Thyroid gland (tissue), 4 donors: ENCODE measurements at regions not wholly inside any gene's neighbourhood (a gene's known extent, or its start where the extent isn't known, plus 50 kb on each side); places are given as distances from the start of the nearest gene placed in this dataset.

ENCODE experiments used
- CTCF ChIP-seq, 6 experiments: fragments of 200-600 bp in 3 of 6; fragments of 450-650 bp in 3 of 6; sonication (generic) in 3 of 6; IDR thresholded peaks; one replicate each; pipeline ENCODE4 v1.5.1; 2016 to 2019; ENCODE audit warnings: antibody characterized with exemption in 6 of 6, mild to moderate bottlenecking in 2 of 6, inconsistent platforms in 1 of 6, moderate library complexity in 1 of 6
- POLR2A ChIP-seq, 2 donors: fragments of 450-650 bp; IDR thresholded peaks; one replicate each; pipeline ENCODE4 v1.6.1; 2017; ENCODE audit warnings: antibody characterized with exemption in 2 of 2, mild to moderate bottlenecking in 2 of 2, moderate library complexity in 1 of 2

DNA sequence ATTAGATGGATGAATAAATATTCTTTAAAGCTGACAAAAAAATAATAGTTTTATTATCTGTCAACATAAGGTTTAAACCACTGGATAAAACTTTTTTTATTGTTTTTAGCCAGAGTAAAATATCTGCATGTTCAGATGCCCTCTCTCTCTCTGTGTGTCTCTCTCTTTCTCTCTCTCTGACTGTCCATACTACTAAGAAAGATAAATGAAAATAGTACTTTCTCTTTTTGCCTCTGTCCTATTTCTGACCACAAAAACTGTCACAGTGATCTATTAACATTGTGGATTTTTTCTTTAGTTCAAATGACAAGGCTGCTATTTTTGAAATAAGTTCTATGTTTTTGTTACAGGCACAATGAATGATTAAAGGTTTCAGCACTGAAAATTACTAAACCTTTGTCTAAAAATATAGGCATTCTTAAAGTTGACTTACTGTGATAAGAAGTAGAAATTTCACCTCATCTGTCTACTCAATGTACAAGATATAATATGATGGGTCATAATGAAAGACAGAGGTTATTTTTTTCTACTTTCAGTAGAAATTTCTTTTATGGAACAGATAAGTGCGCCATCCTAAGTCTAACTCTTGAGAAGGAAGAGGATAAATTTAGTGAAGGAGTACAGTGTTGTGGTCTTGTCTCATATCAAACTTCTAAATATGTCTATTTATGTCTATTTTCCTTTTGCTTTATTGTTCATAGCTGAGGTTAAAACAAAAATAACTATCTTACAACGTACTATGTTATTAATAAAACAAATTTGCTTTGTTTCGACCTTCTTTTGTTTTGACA, 341.9 kb upstream of the EYS start:
- TF ChIP-seq CTCF (IDR thresholded peaks at IDR 0.05): no peak
- no peak for TF ChIP-seq POLR2A (IDR thresholded peaks at IDR 0.05)
